Testis (tissue), 2 donors: ENCODE measurements at regions not wholly inside any gene's neighbourhood (a gene's known extent, or its start where the extent isn't known, plus 50 kb on each side); places are given as distances from the start of the nearest gene placed in this dataset.

Experiments used
- POLR2A ChIP-seq: fragments of 450-650 bp; IDR thresholded peaks from one replicate; pipeline ENCODE4 v1.6.1; 2017; ENCODE audit warnings: antibody characterized with exemption, mild to moderate bottlenecking, moderate library complexity
- TF ChIP-seq, protein P1 (sequence below), 3 experiments: fragments of 450-650 bp in 2 of 3; fragments of 200-600 bp in 1 of 3; sonication (generic) in 1 of 3; IDR thresholded peaks; one replicate each; pipeline ENCODE4 v1.5.1; 2016 to 2019; ENCODE audit warnings: antibody characterized with exemption in 3 of 3, mild to moderate bottlenecking in 2 of 3, moderate library complexity in 1 of 3

DNA sequence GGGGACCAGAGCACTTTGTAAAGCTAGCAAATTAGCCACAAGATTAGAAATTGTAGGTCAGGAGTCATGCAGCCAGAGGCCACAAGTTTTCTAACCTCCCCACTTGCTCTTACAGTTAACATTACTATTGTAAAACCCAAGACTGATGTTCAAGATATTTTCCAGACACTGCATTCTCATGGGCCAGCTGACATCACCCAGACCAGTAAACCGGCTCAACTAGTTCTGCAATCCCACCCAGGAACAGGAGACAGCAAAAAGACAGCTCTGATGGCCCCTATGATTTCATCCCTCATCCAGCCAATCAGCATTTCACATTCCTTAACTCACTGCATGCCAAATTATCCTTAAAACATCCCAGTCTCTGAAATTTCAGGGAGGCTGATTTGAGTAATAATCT, 178.5 kb downstream of the PRR20E start:
- TF ChIP-seq, protein P1, sequence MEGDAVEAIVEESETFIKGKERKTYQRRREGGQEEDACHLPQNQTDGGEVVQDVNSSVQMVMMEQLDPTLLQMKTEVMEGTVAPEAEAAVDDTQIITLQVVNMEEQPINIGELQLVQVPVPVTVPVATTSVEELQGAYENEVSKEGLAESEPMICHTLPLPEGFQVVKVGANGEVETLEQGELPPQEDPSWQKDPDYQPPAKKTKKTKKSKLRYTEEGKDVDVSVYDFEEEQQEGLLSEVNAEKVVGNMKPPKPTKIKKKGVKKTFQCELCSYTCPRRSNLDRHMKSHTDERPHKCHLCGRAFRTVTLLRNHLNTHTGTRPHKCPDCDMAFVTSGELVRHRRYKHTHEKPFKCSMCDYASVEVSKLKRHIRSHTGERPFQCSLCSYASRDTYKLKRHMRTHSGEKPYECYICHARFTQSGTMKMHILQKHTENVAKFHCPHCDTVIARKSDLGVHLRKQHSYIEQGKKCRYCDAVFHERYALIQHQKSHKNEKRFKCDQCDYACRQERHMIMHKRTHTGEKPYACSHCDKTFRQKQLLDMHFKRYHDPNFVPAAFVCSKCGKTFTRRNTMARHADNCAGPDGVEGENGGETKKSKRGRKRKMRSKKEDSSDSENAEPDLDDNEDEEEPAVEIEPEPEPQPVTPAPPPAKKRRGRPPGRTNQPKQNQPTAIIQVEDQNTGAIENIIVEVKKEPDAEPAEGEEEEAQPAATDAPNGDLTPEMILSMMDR (IDR thresholded peaks at IDR 0.05) = no peak
- TF ChIP-seq POLR2A = no peak
